Endothelial cell (in vitro differentiated cells): ENCODE measurements at regions not wholly inside any gene's neighbourhood (a gene's known extent, or its start where the extent isn't known, plus 50 kb on each side); places are given as distances from the start of the nearest gene placed in this dataset.

Experiments used
- DNase-seq: peaks from one replicate; pipeline ENCODE4 v3.0.0; 2021; ENCODE audit warnings: low spot score
- H3K27ac Mint-ChIP-seq: one replicate; pipeline ENCODE4 v1.8.0; 2021; ENCODE audit warnings: mixed read lengths, inconsistent platforms; ENCODE audit not compliant: unreplicated experiment
- H3K27me3 Mint-ChIP-seq: one replicate; pipeline ENCODE4 v1.8.0; 2021; ENCODE audit warnings: mild to moderate bottlenecking, moderate library complexity, mixed read lengths, inconsistent platforms; ENCODE audit not compliant: unreplicated experiment
- H3K36me3 Mint-ChIP-seq: one replicate; pipeline ENCODE4 v1.8.0; 2021; ENCODE audit warnings: mild to moderate bottlenecking, low read depth, mixed read lengths, inconsistent platforms; ENCODE audit not compliant: unreplicated experiment
- H3K4me1 Mint-ChIP-seq: one replicate; pipeline ENCODE4 v1.8.0; 2021; ENCODE audit warnings: mild to moderate bottlenecking, mixed read lengths, inconsistent platforms; ENCODE audit not compliant: unreplicated experiment
- H3K4me3 Mint-ChIP-seq: one replicate; pipeline ENCODE4 v1.8.0; 2021; ENCODE audit warnings: mild to moderate bottlenecking, mixed read lengths, inconsistent platforms; ENCODE audit not compliant: unreplicated experiment
- H3K9me3 Mint-ChIP-seq: one replicate; pipeline ENCODE4 v1.8.0; 2021; ENCODE audit warnings: mixed read lengths, inconsistent platforms; ENCODE audit not compliant: unreplicated experiment
- CTCF ChIP-seq: fragments of 200-600 bp; sonication (generic); IDR thresholded peaks from one replicate; pipeline ENCODE4 v1.5.0; 2021; ENCODE audit warnings: antibody characterized with exemption; ENCODE audit not compliant: unreplicated experiment

GRCh38 chr3:188077160-188077799 is 76.7 kb upstream of the LPP start:
- no peak overlapping the region for H3K4me3 Mint-ChIP-seq
- DNase-seq = no peak
- no peak for TF ChIP-seq CTCF
- no peak overlapping the region for H3K27ac Mint-ChIP-seq
- no peaks in the 10 kb centered on the region for H3K36me3 Mint-ChIP-seq
- H3K9me3 Mint-ChIP-seq = no peaks in the 10 kb centered on the region
- no peaks in the 10 kb centered on the region for H3K27me3 Mint-ChIP-seq
- no peaks in the 10 kb centered on the region for H3K4me1 Mint-ChIP-seq

- H3K27ac Mint-ChIP-seq = no peak overlapping the region
- no peaks in the 10 kb centered on the region for H3K36me3 Mint-ChIP-seq
- DNase-seq = no peak
- H3K27me3 Mint-ChIP-seq = no peaks in the 10 kb centered on the region
- TF ChIP-seq CTCF = no peak
- H3K4me3 Mint-ChIP-seq = no peak overlapping the region
- H3K4me1 Mint-ChIP-seq = no peaks in the 10 kb centered on the region
- no peaks in the 10 kb centered on the region for H3K9me3 Mint-ChIP-seq
These were observed 73.9 kb upstream of the LPP start for GRCh38 chr3:188080091-188080490.

- DNase-seq = no peak
These were observed 71.9 kb upstream of the LPP start for GRCh38 chr3:188082031-188082430.

GRCh38 chr3:188082450-188082849 is 71.5 kb upstream of the LPP start:
- Mint-ChIP-seq H3K27ac (no peak overlapping the region), H3K27me3 (peaks cover 4% of the 10 kb centered on the region), H3K9me3 (no peaks in the 10 kb centered on the region), H3K4me3 (no peak overlapping the region), H3K36me3 (no peaks in the 10 kb centered on the region), H3K4me1 (no peaks in the 10 kb centered on the region)
- no peak for DNase-seq
- TF ChIP-seq CTCF = no peak

More at GRCh38 chr3:188082031-188082430, 71.9 kb upstream of the LPP start:
- Mint-ChIP-seq H3K27me3 (peaks cover 4% of the 10 kb centered on the region), H3K9me3 (no peaks in the 10 kb centered on the region), H3K4me1 (no peaks in the 10 kb centered on the region), H3K4me3 (no peak overlapping the region), H3K36me3 (no peaks in the 10 kb centered on the region), H3K27ac (no peak overlapping the region)
- TF ChIP-seq CTCF = no peak

GRCh38 chr3:188083011-188083410 is 70.9 kb upstream of the LPP start:
- Mint-ChIP-seq H3K4me3 (no peak overlapping the region), H3K4me1 (no peaks in the 10 kb centered on the region), H3K9me3 (no peaks in the 10 kb centered on the region), H3K36me3 (no peaks in the 10 kb centered on the region), H3K27me3 (peaks cover 4% of the 10 kb centered on the region), H3K27ac (no peak overlapping the region)
- DNase-seq = no peak
- TF ChIP-seq CTCF = no peak
